Lung (tissue), 11 donors: ENCODE measurements at regions not wholly inside any gene's neighbourhood (a gene's known extent, or its start where the extent isn't known, plus 50 kb on each side); places are given as distances from the start of the nearest gene placed in this dataset.
"Not testable (repeated sequence)": the region's sequence is repeated elsewhere in the genome, so short reads cannot be mapped to it uniquely, and the experiment has no call there.

Experiments used
- ATAC-seq: fragments of 200-7000 bp; cut with Tn5 transposase; one replicate; pipeline ENCODE4 v1.9.1; 2020; ENCODE audit warnings: moderate number of reproducible peaks; ENCODE audit not compliant: insufficient read depth, low FRiP score
- DNase-seq, 3 donors: peaks; one replicate each; pipeline ENCODE4 v3.0.0-alpha.2; 2013 to 2017
- H3K27ac ChIP-seq, 2 donors: one replicate each; pipeline ENCODE4 v1.5.1; 2013; ENCODE audit warnings: mild to moderate bottlenecking in 2 of 2, moderate library complexity in 2 of 2, control low read depth in 1 of 2, inconsistent platforms in 1 of 2, low read depth in 1 of 2, low read length in 1 of 2
- H3K27me3 ChIP-seq, 3 donors: one replicate each; pipeline ENCODE4 v1.5.1; 2013; ENCODE audit warnings: low read length in 2 of 3; ENCODE audit not compliant: control insufficient read depth in 3 of 3, insufficient read depth in 3 of 3
- H3K36me3 ChIP-seq, 4 donors: one replicate each; pipeline ENCODE4 v1.5.1; 2013; ENCODE audit warnings: low read length in 4 of 4, mild to moderate bottlenecking in 1 of 4, moderate library complexity in 1 of 4; ENCODE audit not compliant: control insufficient read depth in 4 of 4, insufficient read depth in 4 of 4
- H3K4me1 ChIP-seq, 5 donors: one replicate each; pipeline ENCODE4 v1.5.1; 2013; ENCODE audit warnings: low read length in 5 of 5, mild to moderate bottlenecking in 2 of 5, moderate library complexity in 1 of 5; ENCODE audit not compliant: control insufficient read depth in 5 of 5, insufficient read depth in 5 of 5
- H3K4me3 ChIP-seq: one replicate; pipeline ENCODE4 v1.5.1; 2013; ENCODE audit warnings: mild to moderate bottlenecking, control low read depth, moderate library complexity
- H3K9ac ChIP-seq, 2 donors: one replicate each; pipeline ENCODE4 v1.5.1; 2013; ENCODE audit warnings: low read length in 2 of 2, control low read depth in 1 of 2; ENCODE audit not compliant: insufficient read depth in 1 of 2
- H3K9me3 ChIP-seq, 4 donors: one replicate each; pipeline ENCODE4 v1.5.1; 2013; ENCODE audit warnings: low read length in 3 of 4, mild to moderate bottlenecking in 1 of 4, moderate library complexity in 1 of 4; ENCODE audit not compliant: control insufficient read depth in 4 of 4, insufficient read depth in 3 of 4
- CTCF ChIP-seq: IDR thresholded peaks from 2 replicates; pipeline ENCODE4 v1.5.1; 2012; ENCODE audit warnings: mild to moderate bottlenecking; ENCODE audit errors: control extremely low read depth, extremely low read depth
- WGBS, 2 donors: extraction: QIAGEN DNeasy Blood & Tissue Kit; methylation state at CpG; one replicate each; pipeline ENCODE4 v1.1.7; 2013; 5-methylcytosine and 5-hydroxymethylcytosine counted together
- donor health status: control.
- donor health status: control.
- donor health status: Bipolar disorder and iron deficiency.
- donor health status: healthy.
- donor health status: DM: yes; HTN: yes; CAD: no.

- no peak for TF ChIP-seq CTCF
- Histone ChIP-seq H3K9ac (no peak overlapping the region), H3K4me3 (no peak overlapping the region), H3K9me3 (no peaks in the 10 kb centered on the region), H3K4me1 (no peaks in the 10 kb centered on the region), H3K27ac (no peak overlapping the region), H3K27me3 (no peaks in the 10 kb centered on the region), H3K36me3 (no peaks in the 10 kb centered on the region)
- ATAC-seq (no peak), DNase-seq (no peak)
- 91 to 93% methylated on average over 13 of the region's 13 CpGs for WGBS, 2 donors
Measured at GRCh38 chr2:116269040-116269439, 1545.5 kb upstream of the DDX18 start.

- ATAC-seq, result no peak
- Histone ChIP-seq H3K27me3 (no peaks in the 10 kb centered on the region), H3K9ac (no peak overlapping the region), H3K4me3 (no peak overlapping the region), H3K27ac (no peak overlapping the region), H3K36me3 (no peaks in the 10 kb centered on the region), H3K4me1 (no peaks in the 10 kb centered on the region), H3K9me3 (no peaks in the 10 kb centered on the region)
- no peak for TF ChIP-seq CTCF
- DNase-seq, result no peak
- 59 to 62% methylated on average over 1 of the region's 1 CpG for WGBS, 2 donors
Measured at GRCh38 chr2:116304328-116304727, 1510.2 kb upstream of the DDX18 start.

- H3K27ac ChIP-seq, result no peak overlapping the region
- no peak for TF ChIP-seq CTCF
- no peaks in the 10 kb centered on the region for H3K9me3 ChIP-seq
- no peak overlapping the region for H3K4me3 ChIP-seq
- H3K4me1 ChIP-seq, result no peaks in the 10 kb centered on the region
- WGBS, 2 donors, result 77 to 91% methylated on average over 2 of the region's 2 CpGs
- no peaks in the 10 kb centered on the region for H3K36me3 ChIP-seq
- DNase-seq, result no peak
- H3K27me3 ChIP-seq, result no peaks in the 10 kb centered on the region
- no peak overlapping the region for H3K9ac ChIP-seq
- ATAC-seq, result no peak
Measured at GRCh38 chr2:116317111-116317510, 1497.4 kb upstream of the DDX18 start.

- not testable (repeated sequence) for H3K9me3 ChIP-seq, H3K36me3 ChIP-seq, H3K9ac ChIP-seq, H3K4me1 ChIP-seq, ATAC-seq, DNase-seq, H3K27ac ChIP-seq, H3K4me3 ChIP-seq, H3K27me3 ChIP-seq
- 81 to 83% methylated on average over 8 of the region's 8 CpGs for WGBS, 2 donors
Measured at GRCh38 chr2:116318551-116318950, 1495.9 kb upstream of the DDX18 start.
